Naive thymus-derived CD4-positive, alpha-beta T cell (primary cell): ENCODE measurements at regions not wholly inside any gene's neighbourhood (a gene's known extent, or its start where the extent isn't known, plus 50 kb on each side); places are given as distances from the start of the nearest gene placed in this dataset.

Experiments
- ATAC-seq: fragments of 150-1000 bp; cut with Tn5 transposase; 2 replicates; pipeline ENCODE4 v1.10.0; 2021; ENCODE audit warnings: mild to moderate bottlenecking, moderate library complexity
- CTCF ChIA-PET: fragments of 350-600 bp; sonication (Branson Sonifier 250); formaldehyde crosslinking; loops from one replicate; lab custom pipeline; 2021; ENCODE audit warnings: antibody characterized with exemption; lab: Charles Lee
- POLR2A ChIA-PET: fragments of 350-600 bp; sonication (Branson Sonifier 250); formaldehyde crosslinking; loops from one replicate; lab custom pipeline; 2021; ENCODE audit warnings: antibody characterized with exemption, inconsistent platforms; lab: Charles Lee
- DNase-seq, 9 donors: peaks; one replicate each; pipeline versions ENCODE4 v3.0.0 to v3.0.0-alpha.2; 2020 to 2022; ENCODE audit warnings: mixed read lengths in 1 of 9
- H3K27ac ChIP-seq: one replicate; pipeline ENCODE4 v1.7.0; 2013; ENCODE audit warnings: mild to moderate bottlenecking, low read depth, low read length, moderate library complexity
- H3K27me3 ChIP-seq, 2 donors: one replicate each; pipeline ENCODE4 v1.7.0; 2013; ENCODE audit warnings: low read length in 2 of 2, mild to moderate bottlenecking in 2 of 2, moderate library complexity in 2 of 2; ENCODE audit not compliant: control insufficient read depth in 2 of 2, insufficient read depth in 2 of 2
- H3K36me3 ChIP-seq, 3 experiments: 1 replicate in 2 of 3; 2 replicates in 1 of 3; pipeline ENCODE4 v1.7.0; 2013; ENCODE audit warnings: low read length in 3 of 3, mild to moderate bottlenecking in 3 of 3, moderate library complexity in 1 of 3; ENCODE audit not compliant: insufficient read depth in 3 of 3, control insufficient read depth in 2 of 3
- H3K4me1 ChIP-seq, 2 donors: one replicate each; pipeline ENCODE4 v1.7.0; 2013; ENCODE audit warnings: low read length in 2 of 2, mild to moderate bottlenecking in 2 of 2, moderate library complexity in 1 of 2; ENCODE audit not compliant: control insufficient read depth in 2 of 2, insufficient read depth in 2 of 2
- H3K4me3 ChIP-seq: 2 replicates; pipeline ENCODE4 v1.7.0; 2013; ENCODE audit warnings: mild to moderate bottlenecking, low read length
- H3K9me3 ChIP-seq, 3 experiments: 1 replicate in 2 of 3; 2 replicates in 1 of 3; pipeline ENCODE4 v1.7.0; 2013; ENCODE audit warnings: low read length in 3 of 3; ENCODE audit not compliant: control insufficient read depth in 2 of 3
- H3K27ac Mint-ChIP-seq, 9 donors: one replicate each; pipeline ENCODE4 v1.8.0; 2020 to 2022; ENCODE audit warnings: mixed read lengths in 9 of 9, mild to moderate bottlenecking in 8 of 9, moderate library complexity in 5 of 9, inconsistent platforms in 2 of 9
- H3K27me3 Mint-ChIP-seq, 5 donors: one replicate each; pipeline ENCODE4 v1.8.0; 2021 to 2022; ENCODE audit warnings: mixed read lengths in 5 of 5, mild to moderate bottlenecking in 1 of 5
- H3K36me3 Mint-ChIP-seq, 5 donors: one replicate each; pipeline ENCODE4 v1.8.0; 2020 to 2022; ENCODE audit warnings: mixed read lengths in 5 of 5, mild to moderate bottlenecking in 3 of 5, inconsistent platforms in 1 of 5
- H3K4me1 Mint-ChIP-seq, 7 donors: one replicate each; pipeline ENCODE4 v1.8.0; 2020 to 2022; ENCODE audit warnings: mixed read lengths in 7 of 7, mild to moderate bottlenecking in 3 of 7, inconsistent platforms in 1 of 7
- H3K4me3 Mint-ChIP-seq, 10 donors: one replicate each; pipeline ENCODE4 v1.8.0; 2020 to 2022; ENCODE audit warnings: mild to moderate bottlenecking in 10 of 10, mixed read lengths in 10 of 10, moderate library complexity in 6 of 10, inconsistent platforms in 2 of 10
- H3K9me3 Mint-ChIP-seq, 11 donors: one replicate each; pipeline ENCODE4 v1.8.0; 2020 to 2022; ENCODE audit warnings: mixed read lengths in 11 of 11, mild to moderate bottlenecking in 4 of 11, inconsistent platforms in 1 of 11, moderate library complexity in 1 of 11
- intact Hi-C, 2 donors: fragments of 100-400 bp; cut with micrococcal nuclease; formaldehyde crosslinking; loops; one replicate each; pipeline ENCODE4 v1.15.1; 2023

DNA sequence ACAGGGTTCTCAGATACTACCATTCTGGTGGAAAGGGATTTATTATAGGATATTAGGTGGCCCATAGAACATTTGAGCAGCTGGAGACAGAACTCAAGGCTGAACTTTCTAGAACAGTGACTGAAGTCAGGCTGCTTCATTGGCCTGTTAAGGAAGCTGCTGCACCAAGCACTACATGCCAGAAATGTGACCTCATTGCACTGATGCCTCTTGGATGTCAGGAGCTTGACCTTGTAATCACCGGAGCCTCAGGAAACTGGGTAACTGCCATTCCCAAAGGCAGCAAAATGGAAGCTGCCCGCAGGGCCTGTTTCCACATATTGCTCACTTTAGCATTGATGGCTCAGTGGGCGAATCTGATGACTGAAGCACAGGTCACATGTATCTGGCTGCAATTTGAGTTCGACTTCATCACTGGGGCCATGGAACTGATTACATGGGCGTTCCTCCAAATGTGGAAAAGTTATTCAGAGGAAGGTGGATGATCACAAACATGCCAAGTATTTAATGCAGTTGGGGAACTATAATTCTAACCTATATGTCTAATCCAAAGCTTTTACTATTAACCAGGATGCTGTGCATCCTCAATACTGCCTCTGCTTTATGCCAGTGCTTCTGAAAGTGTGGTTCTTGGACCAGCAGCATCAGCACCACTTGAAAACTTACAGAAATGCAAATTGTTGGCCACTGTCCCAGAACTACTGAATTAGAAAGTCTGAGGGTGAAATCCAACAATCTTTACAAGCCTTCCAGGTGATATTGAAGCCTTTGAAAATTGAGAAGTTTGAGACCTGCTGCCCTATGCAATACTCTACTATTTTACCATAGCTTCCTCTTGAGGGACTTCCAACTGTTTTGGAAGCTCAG, 337.2 kb upstream of the NAV3 start:
- ChIA-PET CTCF (no interaction called here), POLR2A (no interaction called here)
- H3K4me1 ChIP-seq = no peaks in the 10 kb centered on the region
- no peak overlapping the region for H3K27ac Mint-ChIP-seq
- H3K4me1 Mint-ChIP-seq = no peaks in the 10 kb centered on the region
- no peaks in the 10 kb centered on the region for H3K36me3 Mint-ChIP-seq
- H3K9me3 ChIP-seq = no peaks in the 10 kb centered on the region
- H3K4me3 ChIP-seq = no peak overlapping the region
- no peaks in the 10 kb centered on the region for H3K27me3 ChIP-seq
- no peak for ATAC-seq
- no peaks in the 10 kb centered on the region for H3K27me3 Mint-ChIP-seq
- intact Hi-C loops = no loop called here
- H3K36me3 ChIP-seq = no peaks in the 10 kb centered on the region
- no peak overlapping the region for H3K4me3 Mint-ChIP-seq
- H3K9me3 Mint-ChIP-seq = peaks cover 0 to 5% (median 0%) of the 10 kb centered on the region in 11 donors
- no peak for DNase-seq
- no peak overlapping the region for H3K27ac ChIP-seq

DNA sequence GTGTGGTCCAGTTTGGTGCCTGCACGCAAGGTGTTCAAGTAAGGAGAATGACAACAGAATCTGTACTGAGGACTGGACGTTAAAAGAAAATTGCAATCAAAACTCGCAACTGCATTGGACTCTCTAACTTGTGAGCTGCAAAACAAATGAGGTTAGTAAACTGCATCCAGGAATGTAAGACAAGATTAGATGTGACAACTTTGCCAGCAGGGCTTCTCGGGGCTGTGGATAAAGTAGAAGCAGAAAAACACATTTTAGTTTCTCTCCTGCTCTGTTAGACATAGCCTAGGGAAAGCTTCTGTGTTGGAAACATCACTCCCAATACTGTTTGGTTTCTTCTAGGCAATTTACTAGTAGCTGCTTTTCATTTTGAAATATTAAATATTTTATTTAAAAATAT, 338.2 kb upstream of the NAV3 start:
- H3K4me3 Mint-ChIP-seq = no peak overlapping the region
- intact Hi-C loops = no loop called here
- Histone ChIP-seq H3K4me3 (no peak overlapping the region), H3K36me3 (no peaks in the 10 kb centered on the region), H3K27me3 (no peaks in the 10 kb centered on the region), H3K4me1 (no peaks in the 10 kb centered on the region), H3K9me3 (no peaks in the 10 kb centered on the region), H3K27ac (no peak overlapping the region)
- H3K27me3 Mint-ChIP-seq = no peaks in the 10 kb centered on the region
- POLR2A ChIA-PET = no interaction called here
- H3K36me3 Mint-ChIP-seq = no peaks in the 10 kb centered on the region
- ATAC-seq = no peak
- H3K9me3 Mint-ChIP-seq = peaks cover 0 to 4% (median 0%) of the 10 kb centered on the region in 11 donors
- DNase-seq = no peak
- no peak overlapping the region for H3K27ac Mint-ChIP-seq
- H3K4me1 Mint-ChIP-seq = no peaks in the 10 kb centered on the region
- CTCF ChIA-PET = no interaction called here

DNA sequence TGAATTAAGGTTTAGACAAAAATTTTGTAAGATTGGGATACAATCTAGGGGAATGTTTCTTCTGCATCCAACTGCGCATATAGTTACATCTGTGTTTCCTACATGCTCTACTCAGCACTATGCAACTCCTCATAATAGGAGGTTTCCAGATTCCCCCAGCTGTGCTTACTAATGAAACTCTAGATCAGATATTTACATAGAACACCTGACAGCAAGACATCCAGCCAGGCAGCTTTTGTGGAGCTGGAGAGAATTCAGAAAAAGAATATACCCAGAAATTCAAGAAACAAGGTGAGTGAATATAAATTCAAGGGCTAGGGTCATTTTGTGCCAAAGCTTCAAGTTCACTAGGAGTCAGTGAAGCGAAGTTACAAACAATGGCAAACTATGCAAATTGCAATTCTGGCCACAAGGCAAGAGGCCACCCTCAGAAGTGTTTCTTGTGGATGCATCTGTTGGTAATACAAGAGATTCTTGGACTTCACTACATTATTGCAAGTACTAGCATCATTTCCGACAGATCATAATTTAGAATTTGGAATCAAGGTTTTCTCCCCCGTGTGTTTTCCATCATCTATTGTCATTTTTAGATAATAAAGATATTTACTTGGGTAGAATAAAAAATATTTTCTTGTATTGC, 341.2 kb upstream of the NAV3 start:
- Mint-ChIP-seq H3K27ac (no peak overlapping the region), H3K4me1 (no peaks in the 10 kb centered on the region), H3K9me3 (peaks cover 0 to 4% (median 0%) of the 10 kb centered on the region in 11 donors), H3K36me3 (no peaks in the 10 kb centered on the region), H3K27me3 (no peaks in the 10 kb centered on the region), H3K4me3 (no peak overlapping the region)
- POLR2A ChIA-PET = no interaction called here
- CTCF ChIA-PET = no interaction called here
- DNase-seq (no peak), ATAC-seq (no peak)
- Histone ChIP-seq H3K27me3 (no peaks in the 10 kb centered on the region), H3K36me3 (no peaks in the 10 kb centered on the region), H3K9me3 (no peaks in the 10 kb centered on the region), H3K4me3 (no peak overlapping the region), H3K4me1 (no peaks in the 10 kb centered on the region), H3K27ac (no peak overlapping the region)
- intact Hi-C loops = no loop called here

DNA sequence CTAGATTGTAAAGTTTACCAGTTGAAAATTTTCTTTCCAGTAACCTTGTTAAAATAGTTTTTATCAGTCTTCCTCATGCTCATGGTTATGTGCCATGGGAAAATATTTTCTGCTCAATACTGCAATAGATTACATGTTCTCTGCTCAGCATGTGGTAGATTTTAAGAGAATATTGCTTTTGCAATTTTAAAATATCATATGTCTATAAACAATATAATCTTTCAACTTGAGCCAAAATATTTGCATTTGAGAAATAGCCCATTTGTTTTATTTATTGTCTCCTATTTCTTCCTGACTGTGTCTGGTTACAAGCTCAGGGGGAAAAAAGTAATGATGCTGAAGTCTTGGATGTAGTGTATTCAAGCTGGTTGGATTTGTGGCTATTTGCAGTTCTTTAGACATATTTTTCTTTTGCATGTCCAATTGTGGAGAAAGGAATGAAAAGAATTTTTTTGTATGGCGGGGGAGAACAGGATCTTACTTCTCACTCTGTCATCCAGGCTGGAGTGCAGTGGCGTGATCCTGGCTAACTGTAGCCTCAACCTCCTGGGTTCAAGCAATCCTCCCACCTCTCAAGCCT, 342.6 kb upstream of the NAV3 start:
- DNase-seq (no peak), ATAC-seq (no peak)
- no peak overlapping the region for H3K27ac ChIP-seq
- intact Hi-C loops = no loop called here
- H3K27me3 Mint-ChIP-seq = no peaks in the 10 kb centered on the region
- no peak overlapping the region for H3K4me3 Mint-ChIP-seq
- H3K36me3 ChIP-seq = no peaks in the 10 kb centered on the region
- no peaks in the 10 kb centered on the region for H3K9me3 ChIP-seq
- no peaks in the 10 kb centered on the region for H3K36me3 Mint-ChIP-seq
- H3K9me3 Mint-ChIP-seq = peaks cover 0 to 4% (median 0%) of the 10 kb centered on the region in 11 donors
- H3K4me1 Mint-ChIP-seq = no peaks in the 10 kb centered on the region
- H3K4me3 ChIP-seq = no peak overlapping the region
- CTCF ChIA-PET = no interaction called here
- H3K4me1 ChIP-seq = no peaks in the 10 kb centered on the region
- POLR2A ChIA-PET = no interaction called here
- H3K27ac Mint-ChIP-seq = no peak overlapping the region
- no peaks in the 10 kb centered on the region for H3K27me3 ChIP-seq

DNA sequence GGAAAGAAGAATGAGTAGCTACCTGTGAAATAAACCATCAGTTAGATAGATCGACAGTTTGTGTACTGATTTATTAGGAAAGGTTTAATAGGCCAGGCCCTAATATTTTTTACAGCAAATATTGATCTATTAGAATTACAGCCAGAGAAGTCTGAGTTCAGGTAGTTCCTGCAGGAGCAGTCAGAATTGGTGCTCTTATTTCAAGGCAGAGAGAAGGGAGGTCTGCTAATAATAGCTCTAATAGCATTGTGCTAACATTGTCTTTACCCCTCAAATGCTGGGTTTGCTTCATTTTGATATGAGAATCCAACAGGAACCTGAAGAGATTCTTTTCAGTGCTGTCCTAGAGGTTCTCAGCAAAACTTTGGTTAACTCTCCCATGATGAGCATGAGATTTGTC, 343.8 kb upstream of the NAV3 start:
- ATAC-seq (no peak), DNase-seq (no peak)
- ChIA-PET POLR2A (no interaction called here), CTCF (no interaction called here)
- intact Hi-C loops = no loop called here
- no peaks in the 10 kb centered on the region for H3K4me1 ChIP-seq
- no peaks in the 10 kb centered on the region for H3K9me3 ChIP-seq
- no peaks in the 10 kb centered on the region for H3K36me3 ChIP-seq
- Mint-ChIP-seq H3K27me3 (no peaks in the 10 kb centered on the region), H3K4me1 (no peaks in the 10 kb centered on the region), H3K4me3 (no peak overlapping the region), H3K9me3 (peaks cover 0 to 4% (median 0%) of the 10 kb centered on the region in 11 donors), H3K27ac (no peak overlapping the region), H3K36me3 (no peaks in the 10 kb centered on the region)
- H3K27me3 ChIP-seq = no peaks in the 10 kb centered on the region
- no peak overlapping the region for H3K27ac ChIP-seq
- no peak overlapping the region for H3K4me3 ChIP-seq

DNA sequence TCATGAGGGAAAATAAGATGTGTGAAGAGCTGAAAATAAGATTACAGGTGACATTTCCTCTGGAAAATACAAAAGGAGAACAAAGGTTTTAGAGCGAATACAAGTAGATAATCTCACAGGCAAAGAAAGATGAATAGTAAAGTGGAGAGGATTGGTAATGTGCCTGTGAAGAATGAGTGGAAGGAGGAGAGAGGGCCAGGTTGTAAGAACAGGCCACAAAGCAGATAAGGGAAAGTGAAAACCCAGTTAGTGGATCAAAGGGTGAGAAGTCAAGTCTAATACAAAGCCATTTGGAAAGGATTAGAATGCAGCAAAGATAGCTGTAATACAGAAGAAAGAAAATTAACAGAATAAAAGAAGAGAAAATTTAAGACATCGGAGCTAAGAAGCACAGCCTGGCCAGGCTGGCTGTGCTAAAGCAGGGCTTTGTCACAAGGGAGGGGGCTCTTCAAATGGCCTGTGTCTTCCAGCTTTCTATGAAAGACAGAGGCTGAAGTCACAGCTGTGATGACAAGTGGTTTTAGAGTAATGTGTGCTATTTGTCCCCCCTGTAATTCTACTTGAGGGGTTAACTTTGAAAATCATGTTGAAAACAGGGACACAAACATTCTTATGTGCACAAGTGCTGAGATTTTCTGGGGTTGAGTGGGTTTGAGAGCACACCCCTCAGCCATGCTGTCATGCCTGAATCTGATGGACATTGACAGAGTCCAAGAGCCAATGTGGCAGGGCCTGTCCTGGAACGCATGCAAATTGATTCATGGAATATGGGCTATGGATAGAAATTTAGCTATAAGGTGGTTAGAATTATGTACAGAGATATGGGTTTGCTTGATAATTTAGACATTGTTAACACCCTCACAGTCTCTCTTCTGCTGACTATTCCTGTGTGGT, 344.5 kb upstream of the NAV3 start:
- Mint-ChIP-seq H3K27me3 (no peaks in the 10 kb centered on the region), H3K27ac (no peak overlapping the region), H3K36me3 (no peaks in the 10 kb centered on the region)

More for the DNA sequence above, 344.5 kb upstream of the NAV3 start:
- Histone ChIP-seq H3K36me3 (no peaks in the 10 kb centered on the region), H3K9me3 (no peaks in the 10 kb centered on the region), H3K4me3 (no peak overlapping the region), H3K4me1 (no peaks in the 10 kb centered on the region), H3K27ac (no peak overlapping the region), H3K27me3 (no peaks in the 10 kb centered on the region)
- CTCF ChIA-PET = no interaction called here
- intact Hi-C loops = no loop called here
- Mint-ChIP-seq H3K4me1 (no peaks in the 10 kb centered on the region), H3K9me3 (peaks cover 0 to 9% (median 0%) of the 10 kb centered on the region in 11 donors), H3K4me3 (no peak overlapping the region)
- POLR2A ChIA-PET = no interaction called here
- ATAC-seq (no peak), DNase-seq (no peak)
